Hepatocyte (in vitro differentiated cells): ENCODE measurements at regions not wholly inside any gene's neighbourhood (a gene's known extent, or its start where the extent isn't known, plus 50 kb on each side); places are given as distances from the start of the nearest gene placed in this dataset.

Experiments used
- EZH2 ChIP-seq: fragments of 200-600 bp; sonication (generic); IDR thresholded peaks from 2 replicates; pipeline ENCODE4 v1.6.1; 2016; ENCODE audit warnings: antibody characterized with exemption, mild to moderate bottlenecking, borderline replicate concordance
- TF ChIP-seq, protein P1 (sequence below): fragments of 200-600 bp; sonication (generic); IDR thresholded peaks from 2 replicates; pipeline ENCODE4 v1.5.1; 2016; ENCODE audit warnings: antibody characterized with exemption, mild to moderate bottlenecking; ENCODE audit not compliant: poor library complexity

DNA sequence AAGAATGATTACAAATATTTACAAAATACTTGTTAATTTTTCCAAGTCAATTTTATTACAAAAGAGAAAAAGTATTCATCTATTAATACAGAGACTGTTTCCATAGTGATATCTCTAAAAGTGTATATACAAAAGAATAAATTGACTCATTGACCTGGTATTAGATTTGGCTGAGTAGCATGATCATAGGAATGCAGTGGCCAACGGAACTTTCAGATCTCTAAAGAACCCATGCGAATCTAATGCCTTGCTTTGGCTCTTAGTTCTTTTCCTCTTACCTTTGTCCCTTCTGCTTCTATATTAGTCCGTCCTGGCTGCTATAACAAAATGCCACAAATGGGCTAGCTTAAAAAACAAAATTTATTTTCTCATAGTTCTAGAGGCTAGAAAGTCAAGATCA, 717.8 kb downstream of the TMTC2 start:
- TF ChIP-seq, protein P1, sequence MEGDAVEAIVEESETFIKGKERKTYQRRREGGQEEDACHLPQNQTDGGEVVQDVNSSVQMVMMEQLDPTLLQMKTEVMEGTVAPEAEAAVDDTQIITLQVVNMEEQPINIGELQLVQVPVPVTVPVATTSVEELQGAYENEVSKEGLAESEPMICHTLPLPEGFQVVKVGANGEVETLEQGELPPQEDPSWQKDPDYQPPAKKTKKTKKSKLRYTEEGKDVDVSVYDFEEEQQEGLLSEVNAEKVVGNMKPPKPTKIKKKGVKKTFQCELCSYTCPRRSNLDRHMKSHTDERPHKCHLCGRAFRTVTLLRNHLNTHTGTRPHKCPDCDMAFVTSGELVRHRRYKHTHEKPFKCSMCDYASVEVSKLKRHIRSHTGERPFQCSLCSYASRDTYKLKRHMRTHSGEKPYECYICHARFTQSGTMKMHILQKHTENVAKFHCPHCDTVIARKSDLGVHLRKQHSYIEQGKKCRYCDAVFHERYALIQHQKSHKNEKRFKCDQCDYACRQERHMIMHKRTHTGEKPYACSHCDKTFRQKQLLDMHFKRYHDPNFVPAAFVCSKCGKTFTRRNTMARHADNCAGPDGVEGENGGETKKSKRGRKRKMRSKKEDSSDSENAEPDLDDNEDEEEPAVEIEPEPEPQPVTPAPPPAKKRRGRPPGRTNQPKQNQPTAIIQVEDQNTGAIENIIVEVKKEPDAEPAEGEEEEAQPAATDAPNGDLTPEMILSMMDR, result no peak
- no peak for TF ChIP-seq EZH2
